UCSD-AML1 (cell line): ENCODE measurements at regions not wholly inside any gene's neighbourhood (a gene's known extent, or its start where the extent isn't known, plus 50 kb on each side); places are given as distances from the start of the nearest gene placed in this dataset.
"Not testable (repeated sequence)": the region's sequence is repeated elsewhere in the genome, so short reads cannot be mapped to it uniquely, and the experiment has no call there.

ENCODE experiments used
- DNase-seq: peaks from one replicate; lab custom pipeline; 2025; ENCODE audit not compliant: unreplicated experiment; lab: John Stamatoyannopoulos, UW

- DNase-seq = no peak
These were observed 184.5 kb upstream of the MAST4 start for GRCh38 chr5:66411701-66412100.

- no peak for DNase-seq
These were observed 182.3 kb upstream of the MAST4 start for GRCh38 chr5:66413931-66414330.

- DNase-seq = no peak
These were observed 181.0 kb upstream of the MAST4 start for GRCh38 chr5:66415208-66415607.

GRCh38 chr5:66416698-66417097 lies 179.5 kb upstream of the MAST4 start:
- DNase-seq = no peak

GRCh38 chr5:66417781-66418180 lies 178.4 kb upstream of the MAST4 start:
- DNase-seq = no peak

- DNase-seq = no peak
These were observed 172.7 kb upstream of the MAST4 start for GRCh38 chr5:66423484-66423883.

GRCh38 chr5:66425842-66426241 lies 170.4 kb upstream of the MAST4 start:
- no peak for DNase-seq

GRCh38 chr5:66426259-66427138 lies 169.7 kb upstream of the MAST4 start:
- no peak for DNase-seq

GRCh38 chr5:66427139-66427442 lies 169.1 kb upstream of the MAST4 start:
- no peak for DNase-seq

GRCh38 chr5:66436721-66437120 lies 159.5 kb upstream of the MAST4 start:
- no peak for DNase-seq

- no peak for DNase-seq
These were observed 158.1 kb upstream of the MAST4 start for GRCh38 chr5:66438087-66438486.

GRCh38 chr5:66438696-66439095 lies 157.5 kb upstream of the MAST4 start:
- no peak for DNase-seq

- DNase-seq = no peak
These were observed 156.0 kb upstream of the MAST4 start for GRCh38 chr5:66440202-66440680.

- no peak for DNase-seq
These were observed 154.8 kb upstream of the MAST4 start for GRCh38 chr5:66441351-66441750.

- DNase-seq = no peak
These were observed 153.2 kb upstream of the MAST4 start for GRCh38 chr5:66442951-66443445.

GRCh38 chr5:66443462-66444130 lies 152.6 kb upstream of the MAST4 start:
- DNase-seq = no peak

- not testable (repeated sequence) for DNase-seq
These were observed 148.1 kb upstream of the MAST4 start for GRCh38 chr5:66448070-66448469.

- no peak for DNase-seq
These were observed 146.0 kb upstream of the MAST4 start for GRCh38 chr5:66450237-66450636.

- no peak for DNase-seq
These were observed 145.2 kb upstream of the MAST4 start for GRCh38 chr5:66450988-66451387.

- DNase-seq = no peak
These were observed 144.1 kb upstream of the MAST4 start for GRCh38 chr5:66452109-66452508.

GRCh38 chr5:66454186-66455078 lies 141.8 kb upstream of the MAST4 start:
- DNase-seq = no peak
